SHP77 (cell line): ENCODE measurements at regions not wholly inside any gene's neighbourhood (a gene's known extent, or its start where the extent isn't known, plus 50 kb on each side); places are given as distances from the start of the nearest gene placed in this dataset.

Experiments used
- DNase-seq, 2 experiments: peaks; one replicate each; lab custom pipeline; 2025; lab: John Stamatoyannopoulos, UW

DNA sequence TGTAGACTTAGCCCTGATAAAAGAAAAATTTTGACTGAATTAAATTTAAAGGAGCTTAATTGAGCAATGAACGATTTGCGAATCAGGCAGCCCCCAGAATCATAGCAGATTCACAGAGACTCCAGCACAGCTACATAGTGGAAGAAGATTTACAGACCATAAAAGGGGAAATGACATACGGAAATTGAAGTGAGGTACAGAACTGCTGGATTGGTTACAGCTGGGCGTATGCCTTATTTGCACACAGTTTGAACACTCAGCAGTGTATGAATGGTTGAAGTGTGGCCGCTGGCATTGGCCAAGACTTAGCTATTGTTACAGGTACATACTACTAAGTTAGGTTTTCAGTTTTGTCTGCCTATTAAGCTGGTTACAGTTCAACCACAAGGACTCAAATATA is 433.5 kb upstream of the CELF2 start:
- no peak for DNase-seq

DNA sequence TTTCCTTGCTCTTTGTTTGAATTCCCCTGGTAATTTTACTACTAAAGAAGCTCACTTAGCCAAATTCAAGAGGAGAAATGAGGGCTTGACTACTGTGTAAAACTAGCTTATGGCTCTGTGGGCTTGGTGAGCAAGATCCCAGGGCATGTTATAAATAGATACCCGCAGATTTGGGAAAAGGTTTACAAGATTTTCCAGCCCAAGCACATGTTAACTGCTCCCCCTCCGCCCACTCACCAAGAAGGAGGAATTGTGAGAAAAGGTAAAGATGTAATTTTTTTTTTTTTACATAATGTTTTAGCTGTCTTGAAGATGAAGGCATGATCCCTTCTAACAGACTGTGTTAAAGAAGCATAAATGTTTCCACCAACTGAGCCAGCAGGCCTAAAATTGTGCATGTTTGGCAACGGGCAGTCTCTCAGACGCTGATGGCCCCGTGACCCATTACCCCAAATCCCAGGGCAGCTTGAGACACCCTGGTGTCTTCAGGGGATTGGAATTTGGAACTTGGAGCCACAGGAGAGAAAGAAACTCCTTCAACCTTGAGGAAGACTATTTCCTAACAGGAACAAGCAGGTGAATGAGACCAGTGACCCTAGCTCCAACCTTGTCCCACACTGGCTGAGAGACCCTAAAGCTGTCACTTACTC is 429.8 kb upstream of the CELF2 start:
- no peak for DNase-seq

DNA sequence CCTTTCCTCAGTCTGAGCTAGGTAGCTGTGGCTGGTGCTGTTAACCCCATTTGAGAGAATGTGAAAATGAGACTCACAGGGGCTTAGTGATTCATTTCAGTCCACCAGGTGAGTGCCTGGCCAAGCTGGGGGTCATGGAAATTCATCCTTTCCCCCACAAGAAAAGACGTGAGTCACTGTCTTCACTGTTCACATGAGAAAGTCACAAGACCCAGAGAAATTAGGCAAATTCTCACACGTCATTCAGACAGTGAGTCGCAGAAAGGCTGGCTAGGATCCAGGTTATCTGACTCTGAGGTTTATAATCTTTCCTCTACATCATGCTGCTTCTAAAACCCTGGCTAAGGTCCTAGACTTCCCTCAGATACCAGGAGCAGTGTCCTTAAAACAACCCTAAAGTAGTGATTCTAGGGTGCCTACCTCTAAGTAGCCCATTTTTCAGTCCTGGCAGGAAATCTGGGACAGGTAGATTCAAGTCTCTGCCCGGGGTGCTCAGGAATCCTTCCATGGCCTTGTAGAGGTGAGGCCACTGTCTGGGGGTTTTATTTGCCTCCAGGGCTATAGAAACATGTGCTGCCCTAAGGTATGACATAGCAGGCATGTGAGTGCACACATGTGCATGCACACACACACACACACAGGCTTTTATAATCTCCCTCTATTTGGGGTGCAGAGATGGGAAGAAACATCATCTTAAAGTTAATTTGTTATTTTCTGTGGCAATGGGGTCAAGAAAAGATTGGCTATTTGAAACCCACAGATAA is 427.9 kb upstream of the CELF2 start:
- DNase-seq, result no peak

DNA sequence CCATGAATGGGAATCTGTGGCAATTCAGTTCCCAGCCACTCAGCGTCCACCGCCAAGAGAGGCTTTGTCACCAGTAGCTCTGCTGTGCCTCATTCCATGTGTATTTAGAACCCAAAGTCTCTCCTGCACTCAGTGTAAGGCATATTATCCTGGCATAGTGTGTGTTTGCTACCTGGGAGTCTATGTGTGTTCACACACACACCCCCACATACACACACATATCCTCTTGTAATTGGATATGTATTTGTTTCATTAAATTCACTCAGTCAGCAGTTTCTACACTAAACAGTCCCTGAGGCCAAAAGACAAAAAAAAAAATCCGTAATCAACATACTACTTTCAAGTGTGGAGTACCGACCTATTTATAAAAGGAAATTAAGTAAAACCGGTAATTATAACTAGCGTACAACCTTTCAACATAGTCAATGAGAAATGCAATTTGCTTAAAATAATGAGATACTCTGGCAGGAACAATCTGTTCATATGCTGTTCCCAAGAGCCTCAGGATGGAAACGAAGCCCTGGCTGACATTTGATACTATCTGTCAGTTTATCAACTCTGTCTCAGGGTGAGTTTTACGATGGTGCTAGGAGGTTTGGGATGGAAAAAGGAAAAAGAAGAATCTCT is 425.8 kb upstream of the CELF2 start:
- DNase-seq, result no peak

DNA sequence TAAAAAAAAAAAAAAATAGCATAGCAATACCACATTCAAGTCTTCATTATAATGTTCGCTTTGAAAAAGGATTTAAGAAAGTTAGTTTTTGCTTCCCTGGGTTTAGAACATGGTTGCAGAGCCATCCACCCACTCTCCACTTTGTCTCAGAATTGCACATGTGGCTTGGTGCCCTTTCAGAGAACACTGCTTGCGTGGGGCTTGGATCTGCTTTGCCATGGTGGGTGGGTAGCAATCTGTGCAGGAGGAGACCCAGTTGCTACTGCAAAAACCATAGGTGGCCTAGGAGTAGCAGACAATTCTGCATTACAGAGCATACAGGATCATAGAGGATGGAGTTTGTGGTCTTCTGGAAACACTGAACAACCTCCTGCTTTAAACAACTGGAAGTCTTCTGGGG is 421.4 kb upstream of the CELF2 start:
- DNase-seq, result no peak

DNA sequence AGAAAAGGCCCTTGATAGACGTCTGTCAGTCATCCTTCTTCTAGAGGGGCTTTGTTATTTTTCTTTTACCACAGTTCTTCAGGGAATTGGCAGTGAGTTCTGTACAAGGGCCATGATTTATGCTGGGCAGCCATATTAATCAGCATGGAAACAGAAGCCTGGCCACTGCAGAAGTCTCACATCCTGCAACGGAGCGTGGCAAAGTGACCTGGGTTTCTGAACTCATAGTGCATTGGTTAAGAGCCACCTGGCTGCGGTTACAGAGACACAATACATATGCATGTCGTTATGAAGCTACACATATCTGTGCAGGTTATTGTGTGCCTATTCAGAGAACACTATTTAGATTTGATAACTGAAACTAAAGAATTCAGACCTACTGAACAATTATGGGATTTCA is 419.4 kb upstream of the CELF2 start:
- DNase-seq, result no peak

DNA sequence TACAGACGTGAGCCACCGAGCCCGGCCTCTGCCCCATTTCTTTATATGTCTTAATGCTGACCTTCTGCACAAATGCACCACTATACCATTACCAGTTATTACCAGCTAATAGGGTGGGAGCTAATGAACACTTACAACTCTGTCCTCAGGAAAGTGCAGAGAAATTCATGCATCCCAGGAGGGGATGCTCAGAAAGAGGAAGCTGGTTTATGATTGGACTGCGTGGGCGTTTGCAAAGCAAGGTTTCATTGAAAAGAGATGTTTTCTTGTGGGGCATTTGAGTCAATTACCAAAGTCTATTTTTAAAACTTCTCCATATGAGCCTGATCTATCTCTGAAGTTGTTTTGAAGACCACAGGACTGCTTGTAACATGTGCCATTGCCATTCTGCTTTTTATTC is 417.7 kb upstream of the CELF2 start:
- no peak for DNase-seq

DNA sequence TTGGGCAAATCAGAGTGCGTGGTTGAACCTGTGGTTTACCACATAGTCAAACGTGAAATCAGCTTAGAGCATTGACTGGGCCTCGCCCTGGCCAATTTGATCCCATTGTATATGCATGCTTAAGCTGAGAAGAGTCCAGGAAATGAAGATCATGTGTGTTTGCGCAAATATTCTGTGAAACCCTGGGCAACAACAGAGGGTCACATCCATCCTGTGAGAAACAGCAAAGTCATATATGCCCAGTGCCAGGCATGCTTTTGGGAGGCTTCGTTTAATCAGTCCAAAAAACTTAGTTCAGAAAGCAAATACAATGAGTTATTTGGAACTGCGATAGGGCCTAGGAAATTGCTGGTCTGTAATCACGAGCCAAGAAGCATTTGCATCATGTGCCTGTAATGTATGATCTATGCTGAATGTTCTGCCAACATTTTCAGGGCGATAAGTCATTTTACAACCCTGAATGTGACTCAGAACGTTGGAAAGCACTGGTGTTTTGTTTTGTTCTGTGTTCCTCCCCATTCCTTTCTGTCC is 412.1 kb upstream of the CELF2 start:
- no peak for DNase-seq

DNA sequence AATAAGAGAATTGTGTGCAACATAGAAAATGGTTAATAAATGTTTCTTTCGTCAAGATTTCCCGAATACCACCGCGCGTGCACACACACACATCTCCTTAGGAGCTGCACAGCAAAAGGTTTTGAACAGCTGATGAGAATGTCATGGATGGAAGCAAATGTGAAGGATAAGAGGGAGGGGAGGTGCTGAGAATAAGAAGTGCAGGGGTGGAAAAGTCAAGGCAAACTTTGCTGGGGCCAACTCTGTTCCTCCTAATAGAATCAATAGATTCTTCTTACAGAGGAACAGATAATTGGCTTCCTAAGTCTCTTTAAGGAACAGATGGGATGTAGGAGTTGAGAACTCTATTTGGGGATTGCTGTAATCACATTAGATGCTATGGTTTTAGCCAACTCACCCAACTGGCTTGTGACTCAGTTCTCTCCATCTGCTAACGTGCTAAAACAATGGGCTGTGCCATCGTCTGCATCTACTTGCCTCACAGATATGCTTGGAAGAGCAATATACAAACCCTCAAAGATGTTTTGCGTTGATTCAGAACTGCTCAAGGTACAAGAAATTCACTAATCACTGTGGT is 408.2 kb upstream of the CELF2 start:
- DNase-seq, result no peak

DNA sequence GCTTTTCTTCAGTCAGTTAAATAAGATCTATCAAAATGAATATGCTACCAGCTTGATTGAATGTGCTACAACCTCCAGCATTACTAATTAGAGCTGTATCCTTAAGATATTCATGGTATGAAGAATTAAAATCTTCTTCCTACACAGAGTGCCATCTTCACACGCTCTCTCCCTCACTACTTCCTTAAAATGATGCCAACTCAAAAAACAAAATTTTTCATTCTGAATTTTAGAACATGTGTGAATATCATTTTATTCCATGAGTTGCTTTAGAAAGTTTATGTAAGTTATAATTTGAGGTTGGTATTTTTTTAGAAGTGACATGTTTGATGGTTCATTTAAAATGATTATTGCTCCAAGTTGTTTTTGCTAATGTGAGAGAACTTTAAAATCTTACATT is 407.5 kb upstream of the CELF2 start:
- DNase-seq, result no peak

DNA sequence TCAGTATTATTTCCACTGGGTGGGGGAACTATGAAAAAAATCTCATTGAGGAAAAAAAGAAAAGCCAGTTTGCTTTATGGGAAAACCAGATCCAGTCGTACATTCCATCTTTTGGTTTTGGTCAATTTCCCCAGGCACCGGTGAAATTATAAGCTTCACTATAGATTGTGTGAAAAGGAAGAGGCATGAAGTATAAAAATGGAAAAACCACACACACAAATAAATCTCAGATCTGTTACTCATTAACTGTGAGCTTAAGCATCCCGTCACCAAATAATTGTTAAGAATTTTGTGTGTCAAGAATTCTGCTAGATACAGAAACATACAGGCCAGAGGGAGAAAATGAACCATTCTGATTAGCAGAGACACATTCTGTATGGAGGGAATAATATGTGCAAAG is 405.5 kb upstream of the CELF2 start:
- no peak for DNase-seq

DNA sequence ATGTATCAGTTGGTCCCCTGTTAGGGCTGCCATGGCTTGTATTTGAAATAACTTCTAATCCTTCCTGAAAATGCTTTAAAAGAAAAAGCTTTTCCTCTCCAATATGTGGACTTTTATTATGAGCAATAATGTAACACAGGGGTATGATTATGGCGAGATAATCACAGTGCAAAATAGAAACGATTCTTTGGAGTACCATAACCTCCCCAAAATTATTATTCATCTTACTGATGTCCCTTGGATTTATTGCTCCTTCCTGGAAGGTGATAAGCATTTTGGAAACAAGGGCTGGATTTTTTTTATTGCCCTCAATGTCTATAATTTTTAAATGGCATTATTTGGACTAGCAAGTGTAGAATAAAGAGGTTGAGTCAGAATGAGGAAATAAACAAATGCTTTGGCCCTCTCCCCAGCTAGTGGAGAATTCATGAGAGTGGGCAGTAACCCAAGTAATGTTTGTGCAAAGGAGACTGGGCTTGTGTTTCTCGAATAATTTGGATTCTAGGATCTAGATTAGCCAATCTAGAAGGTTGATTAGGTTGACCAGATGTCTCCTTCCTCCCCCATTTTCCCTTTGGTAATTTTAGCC is 403.9 kb upstream of the CELF2 start:
- DNase-seq, result no peak

DNA sequence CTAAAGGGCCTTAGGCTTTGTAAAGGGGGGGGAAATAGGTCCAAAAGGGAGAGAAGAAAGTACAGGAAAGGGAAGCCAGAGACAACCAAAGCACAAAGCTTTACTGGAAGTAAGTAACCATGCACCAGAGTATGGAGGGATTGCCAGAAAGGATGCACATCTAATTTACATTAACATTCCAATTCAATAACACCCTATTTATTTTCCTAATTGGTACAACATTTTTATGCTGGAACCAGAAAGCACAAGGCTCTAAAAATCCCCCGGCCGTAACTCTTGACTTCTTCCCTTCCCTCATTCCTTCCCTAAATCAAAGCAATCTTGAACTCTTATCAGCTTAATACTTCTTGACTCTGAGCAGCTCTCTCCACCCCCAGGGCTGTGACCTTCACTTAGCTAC is 400.0 kb upstream of the CELF2 start:
- no peak for DNase-seq

DNA sequence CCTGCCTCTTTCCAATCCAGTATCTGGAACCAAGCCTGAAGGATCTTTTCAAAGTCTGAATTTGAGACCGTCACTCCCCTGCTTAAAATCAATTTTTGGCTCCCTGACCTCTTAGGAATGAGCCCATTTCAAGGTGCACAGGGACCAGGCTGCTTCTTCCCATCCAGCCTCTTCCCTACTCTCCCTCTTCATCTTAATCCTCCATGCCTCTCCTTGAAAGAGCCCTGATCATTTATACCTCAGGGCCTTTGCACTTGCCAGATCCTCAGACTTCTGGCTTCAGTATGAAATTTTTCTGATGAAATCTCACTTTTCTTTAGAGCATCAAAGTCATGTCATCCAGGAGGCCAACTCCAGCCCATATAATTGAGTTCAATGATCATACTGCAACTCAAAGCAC is 399.5 kb upstream of the CELF2 start:
- DNase-seq, result no peak

DNA sequence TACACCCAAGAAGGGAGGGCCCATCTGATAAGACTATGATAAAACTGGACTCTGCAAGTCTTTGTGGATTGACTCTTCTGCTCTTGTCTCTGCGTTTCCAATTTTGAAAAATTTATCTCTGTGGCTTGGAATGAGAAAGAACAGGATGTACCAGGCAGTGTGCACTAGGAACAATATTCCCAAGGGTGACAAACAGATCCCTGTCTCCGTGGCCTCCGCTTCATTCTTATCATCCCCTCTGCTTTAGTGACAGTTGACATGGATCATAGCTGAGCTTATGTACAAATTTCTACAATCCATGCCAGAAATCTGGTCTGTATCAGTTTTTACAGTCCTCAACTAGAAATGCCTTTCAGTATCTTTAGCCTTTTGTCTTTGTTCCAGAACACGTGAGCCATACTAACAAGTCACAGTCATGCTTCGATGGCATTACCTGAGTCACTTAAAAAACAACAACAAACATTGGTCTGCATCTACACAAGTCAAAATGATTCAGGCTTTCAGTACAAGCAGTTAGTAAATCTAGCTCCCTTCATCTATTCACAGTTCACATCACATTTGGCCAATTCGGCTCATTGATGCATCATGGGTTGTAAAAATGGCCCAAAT is 393.6 kb upstream of the CELF2 start:
- DNase-seq, result no peak

DNA sequence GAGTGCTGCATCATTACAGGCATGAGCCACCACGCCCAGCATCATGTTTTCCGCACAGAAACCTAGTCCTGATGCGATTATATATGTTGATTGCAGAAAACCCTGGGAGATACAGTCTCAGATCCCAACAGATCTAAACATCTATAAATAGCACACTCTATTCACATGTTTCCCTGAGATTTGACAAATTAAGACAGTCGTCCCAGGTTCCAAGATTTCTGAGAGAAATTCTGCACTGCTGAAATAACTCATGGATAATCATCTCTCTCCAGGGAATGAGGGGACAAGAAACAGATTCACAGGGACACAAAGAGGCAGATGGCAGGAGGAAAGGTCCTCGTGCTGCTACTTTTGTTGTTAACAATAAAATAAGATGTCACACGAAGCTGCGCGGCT is 393.1 kb upstream of the CELF2 start:
- no peak for DNase-seq

DNA sequence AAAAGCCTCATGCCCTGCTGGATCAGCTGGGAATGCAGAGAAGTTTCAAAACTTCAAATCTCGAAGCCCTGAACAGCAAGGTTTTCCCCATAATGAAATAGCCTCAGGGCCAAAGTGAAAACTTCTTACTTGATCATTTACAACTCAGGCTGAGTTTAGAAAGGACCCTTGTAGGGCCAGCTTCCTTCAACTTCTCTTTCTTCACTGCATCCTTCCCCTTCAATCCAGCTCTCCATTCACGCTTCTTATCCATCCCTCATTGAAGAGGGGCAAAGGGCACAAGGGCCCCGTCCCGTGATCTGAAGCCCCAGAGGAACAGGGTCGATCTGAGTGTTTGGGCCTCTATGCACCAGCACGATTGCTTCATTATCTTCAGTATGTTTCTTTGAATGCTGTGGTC is 392.2 kb upstream of the CELF2 start:
- no peak for DNase-seq

DNA sequence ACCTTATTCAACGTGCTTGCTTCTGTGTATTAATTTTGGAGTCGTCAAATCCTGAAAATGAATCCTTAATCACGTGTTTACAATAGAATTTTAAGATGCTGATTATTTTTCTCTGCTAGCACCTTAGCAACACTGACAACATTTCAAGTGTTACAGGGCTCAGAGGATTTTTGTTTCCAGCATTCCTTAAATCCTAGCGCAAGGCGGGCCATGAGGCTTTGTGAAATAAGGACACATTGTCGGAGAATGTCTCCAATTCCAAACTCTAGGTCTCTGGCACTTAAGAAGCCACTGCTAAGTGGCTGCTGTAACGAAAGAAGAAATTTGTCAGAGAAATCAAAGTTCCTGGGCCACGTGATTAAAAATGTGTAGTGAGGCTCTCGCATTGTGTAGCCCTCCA is 390.9 kb upstream of the CELF2 start:
- no peak for DNase-seq

DNA sequence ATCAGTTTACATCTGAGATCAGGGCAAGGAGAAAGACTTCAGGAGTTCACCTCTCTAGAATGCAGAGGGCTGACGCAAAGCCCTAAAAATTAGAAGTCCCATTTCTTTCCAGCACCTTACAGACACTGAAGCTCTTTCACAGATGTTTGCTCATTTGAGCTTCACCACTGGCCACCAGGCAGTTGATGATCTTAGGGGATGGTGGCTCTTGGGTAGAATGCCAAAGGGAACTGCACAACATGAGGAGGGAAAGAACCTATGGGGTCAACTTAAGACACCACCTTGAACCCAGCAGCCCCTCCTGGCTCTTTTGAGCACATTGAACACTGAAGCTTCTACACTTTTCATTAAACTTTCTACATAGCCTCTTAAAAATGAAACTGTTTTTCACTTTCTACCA is 390.3 kb upstream of the CELF2 start:
- no peak for DNase-seq

DNA sequence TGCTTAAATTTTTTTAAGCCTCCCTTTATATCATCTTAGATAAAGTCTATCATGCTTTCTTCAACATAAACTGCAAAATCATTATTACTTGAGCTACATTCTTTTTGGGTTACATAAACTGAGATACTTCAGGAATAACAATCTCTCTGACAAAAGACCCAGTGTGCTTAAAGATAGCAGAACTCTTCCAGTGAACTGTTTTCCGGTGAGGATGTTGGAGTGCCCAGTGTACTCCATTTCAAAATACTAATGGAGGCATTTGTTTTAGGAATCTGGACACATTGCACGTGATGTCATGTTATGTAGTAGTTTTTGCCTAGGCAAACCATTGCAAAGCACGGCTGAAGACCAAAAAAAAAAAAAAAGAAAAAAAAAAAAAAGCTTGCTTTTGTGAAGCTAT is 388.2 kb upstream of the CELF2 start:
- DNase-seq, result no peak

DNA sequence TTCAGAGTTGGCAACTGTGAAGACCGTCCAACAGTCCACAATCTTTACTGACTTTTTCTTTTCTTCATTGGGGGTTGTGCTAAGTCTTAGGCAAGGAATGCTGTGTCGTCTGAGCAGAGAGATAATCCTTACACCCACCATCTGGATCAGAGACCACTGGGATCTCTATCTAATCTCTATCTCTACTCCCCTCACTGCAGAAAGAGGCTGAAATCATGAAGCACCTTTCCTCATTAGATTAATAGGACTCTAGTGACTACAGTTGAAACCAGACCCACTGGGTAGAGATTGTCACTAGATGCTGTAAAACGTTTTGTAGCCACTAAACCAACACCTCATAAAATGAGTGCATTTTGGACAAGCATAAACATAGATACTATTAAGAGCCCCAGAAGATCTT is 387.4 kb upstream of the CELF2 start:
- no peak for DNase-seq

DNA sequence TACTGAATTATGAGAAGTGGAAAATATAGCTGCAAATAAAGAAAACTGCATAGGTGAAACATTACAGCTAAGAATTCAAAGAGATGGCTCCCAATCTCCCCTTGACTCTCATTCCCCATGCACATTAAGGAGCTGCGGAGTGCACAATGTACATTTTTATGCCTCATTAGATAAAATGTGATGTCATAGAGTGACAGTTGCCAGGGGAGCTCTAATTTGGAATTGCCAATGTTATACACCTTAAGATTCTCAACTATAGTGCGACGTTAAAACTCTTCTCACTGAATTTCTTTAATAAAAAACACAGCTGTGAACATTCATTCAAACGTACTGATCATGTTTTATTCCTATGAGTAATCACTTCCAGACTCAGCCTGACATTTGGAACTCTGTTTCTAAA is 386.9 kb upstream of the CELF2 start:
- DNase-seq, result no peak
